RPMI8226 (cell line): ENCODE measurements at regions not wholly inside any gene's neighbourhood (a gene's known extent, or its start where the extent isn't known, plus 50 kb on each side); places are given as distances from the start of the nearest gene placed in this dataset.
"Not testable (repeated sequence)": the region's sequence is repeated elsewhere in the genome, so short reads cannot be mapped to it uniquely, and the experiment has no call there.

Source experiments
- DNase-seq: peaks from one replicate; pipeline ENCODE4 v3.0.0-alpha.2; 2015

GRCh38 chrX:55326985-55327384 is 62.3 kb upstream of the PAGE3 start:
- no peak for DNase-seq

GRCh38 chrX:55335296-55335695 is 70.6 kb upstream of the PAGE3 start:
- DNase-seq = no peak

- no peak for DNase-seq
These were observed 71.5 kb upstream of the PAGE3 start for GRCh38 chrX:55336176-55336575.

- no peak for DNase-seq
These were observed 76.2 kb upstream of the PAGE3 start for GRCh38 chrX:55340896-55341433.

GRCh38 chrX:55342533-55343501 is 78.1 kb upstream of the PAGE3 start:
- DNase-seq = peak; percentile 48

- DNase-seq = no peak
These were observed 91.9 kb upstream of the PAGE3 start for GRCh38 chrX:55356609-55357008.

- no peak for DNase-seq
These were observed 92.5 kb upstream of the PAGE3 start for GRCh38 chrX:55357236-55357635.

GRCh38 chrX:55379396-55379795 is 72.5 kb upstream of the MAGEH1 start:
- DNase-seq = no peak

- DNase-seq = no peak
These were observed 62.6 kb upstream of the MAGEH1 start for GRCh38 chrX:55389376-55389775.

- not testable (repeated sequence) for DNase-seq
These were observed 55.1 kb upstream of the MAGEH1 start for GRCh38 chrX:55396836-55397235.
